Vagina (tissue), 2 donors: ENCODE measurements at regions not wholly inside any gene's neighbourhood (a gene's known extent, or its start where the extent isn't known, plus 50 kb on each side); places are given as distances from the start of the nearest gene placed in this dataset.

Experiments used
- POLR2A ChIP-seq, 2 donors: fragments of 450-650 bp; IDR thresholded peaks; one replicate each; pipeline ENCODE4 v1.6.1; 2017; ENCODE audit warnings: antibody characterized with exemption in 2 of 2, mild to moderate bottlenecking in 2 of 2, moderate library complexity in 2 of 2
- POLR2AphosphoS5 ChIP-seq, 2 donors: sonication (generic); formaldehyde crosslinking; IDR thresholded peaks; one replicate each; pipeline ENCODE4 v1.9.0; 2017; ENCODE audit warnings: antibody characterized with exemption in 2 of 2, mild to moderate bottlenecking in 2 of 2, low read depth in 1 of 2; ENCODE audit not compliant: insufficient read depth in 1 of 2
- TF ChIP-seq, protein P1 (sequence below), 3 experiments: fragments of 450-650 bp in 2 of 3; fragments of 200-600 bp in 1 of 3; sonication (generic) in 1 of 3; IDR thresholded peaks; one replicate each; pipeline ENCODE4 v1.5.1; 2017 to 2019; ENCODE audit warnings: antibody characterized with exemption in 3 of 3, mild to moderate bottlenecking in 2 of 3, moderate library complexity in 2 of 3

DNA sequence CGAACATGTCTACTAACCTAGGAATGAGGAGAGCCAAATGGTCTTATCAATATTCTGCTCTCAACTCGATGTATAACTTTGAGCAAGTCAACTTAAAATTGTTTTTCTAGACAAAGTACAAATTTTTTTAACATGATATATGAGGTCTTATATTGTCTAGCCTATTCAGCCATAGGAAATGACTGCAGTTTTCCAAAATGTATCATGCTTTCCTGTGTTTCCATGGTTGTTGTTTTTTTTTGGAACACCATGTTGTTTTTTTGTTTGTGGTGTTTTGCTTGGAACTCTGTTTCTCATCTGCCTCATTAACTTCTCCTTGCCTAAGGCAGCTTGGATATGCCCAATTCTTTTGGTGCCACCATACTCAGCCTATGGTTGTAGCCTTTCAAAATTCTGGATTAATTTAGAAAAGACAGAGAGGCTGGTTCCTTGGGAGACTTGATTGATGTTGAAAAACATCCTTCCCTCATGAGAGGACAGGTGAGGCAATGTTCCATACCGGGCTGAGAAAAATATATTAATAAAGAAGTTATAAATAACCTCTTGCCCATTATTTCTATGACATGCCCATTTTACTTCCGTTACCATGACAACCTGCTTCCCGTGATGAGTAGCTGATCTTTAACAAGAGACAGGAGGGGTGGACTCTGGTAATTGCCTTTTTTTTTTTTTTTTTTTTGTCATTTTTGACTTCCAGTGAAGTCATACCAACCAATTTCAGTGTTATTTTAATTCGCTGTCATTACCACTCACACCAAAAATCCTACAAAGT is 687.9 kb upstream of the GRM7 start:
- TF ChIP-seq, protein P1, sequence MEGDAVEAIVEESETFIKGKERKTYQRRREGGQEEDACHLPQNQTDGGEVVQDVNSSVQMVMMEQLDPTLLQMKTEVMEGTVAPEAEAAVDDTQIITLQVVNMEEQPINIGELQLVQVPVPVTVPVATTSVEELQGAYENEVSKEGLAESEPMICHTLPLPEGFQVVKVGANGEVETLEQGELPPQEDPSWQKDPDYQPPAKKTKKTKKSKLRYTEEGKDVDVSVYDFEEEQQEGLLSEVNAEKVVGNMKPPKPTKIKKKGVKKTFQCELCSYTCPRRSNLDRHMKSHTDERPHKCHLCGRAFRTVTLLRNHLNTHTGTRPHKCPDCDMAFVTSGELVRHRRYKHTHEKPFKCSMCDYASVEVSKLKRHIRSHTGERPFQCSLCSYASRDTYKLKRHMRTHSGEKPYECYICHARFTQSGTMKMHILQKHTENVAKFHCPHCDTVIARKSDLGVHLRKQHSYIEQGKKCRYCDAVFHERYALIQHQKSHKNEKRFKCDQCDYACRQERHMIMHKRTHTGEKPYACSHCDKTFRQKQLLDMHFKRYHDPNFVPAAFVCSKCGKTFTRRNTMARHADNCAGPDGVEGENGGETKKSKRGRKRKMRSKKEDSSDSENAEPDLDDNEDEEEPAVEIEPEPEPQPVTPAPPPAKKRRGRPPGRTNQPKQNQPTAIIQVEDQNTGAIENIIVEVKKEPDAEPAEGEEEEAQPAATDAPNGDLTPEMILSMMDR (IDR thresholded peaks at IDR 0.05) = no peak
- TF ChIP-seq POLR2A (IDR thresholded peaks at IDR 0.05) (no peak), POLR2AphosphoS5 (IDR thresholded peaks at IDR 0.05; ENCODE audit: insufficient read depth in 1 of 2, low read depth in 1 of 2) (no peak)
